ENCODE measurements at regions not wholly inside any gene's neighbourhood (a gene's known extent, or its start where the extent isn't known, plus 50 kb on each side); places are given as distances from the start of the nearest gene placed in this dataset.

GRCh38 chr20:52270001-52270606, 78.5 kb upstream of the ZFP64 start:
- no peak for TF ChIP-seq CTCF (IDR thresholded peaks at IDR 0.05; ENCODE audit: low read depth, low read length)
- no peak for DNase-seq (ENCODE audit: low read depth in 2 of 2)
- no peak overlapping the region for H3K4me3 ChIP-seq (replicated peaks in 1 of 2; ENCODE audit: low read depth in 2 of 2, low read length in 2 of 2)

GRCh38 chr20:52269321-52269720, 77.7 kb upstream of the ZFP64 start:
- H3K4me3 ChIP-seq (replicated peaks in 1 of 2; ENCODE audit: low read depth in 2 of 2, low read length in 2 of 2) = no peak overlapping the region
- no peak for DNase-seq (ENCODE audit: low read depth in 2 of 2)
- TF ChIP-seq CTCF (IDR thresholded peaks at IDR 0.05; ENCODE audit: low read depth, low read length) = no peak

- no peak overlapping the region for H3K4me3 ChIP-seq (replicated peaks in 1 of 2; ENCODE audit: low read depth in 2 of 2, low read length in 2 of 2)
- no peak for TF ChIP-seq CTCF (IDR thresholded peaks at IDR 0.05; ENCODE audit: low read depth, low read length)
- peak in 1 of 2 donors; percentile 17 for DNase-seq (ENCODE audit: low read depth in 2 of 2)
Observed at GRCh38 chr20:52268184-52268749, 76.7 kb upstream of the ZFP64 start.

GRCh38 chr20:52267418-52267817, 75.8 kb upstream of the ZFP64 start:
- H3K4me3 ChIP-seq (replicated peaks in 1 of 2; ENCODE audit: low read depth in 2 of 2, low read length in 2 of 2) = no peak overlapping the region

GRCh38 chr20:52263757-52264156, 72.2 kb upstream of the ZFP64 start:
- DNase-seq (ENCODE audit: low read depth in 2 of 2) = no peak
- no peak overlapping the region for H3K4me3 ChIP-seq (replicated peaks in 1 of 2; ENCODE audit: low read depth in 2 of 2, low read length in 2 of 2)
- TF ChIP-seq CTCF (IDR thresholded peaks at IDR 0.05; ENCODE audit: low read depth, low read length) = no peak

More at GRCh38 chr20:52267418-52267817, 75.8 kb upstream of the ZFP64 start:
- no peak for DNase-seq (ENCODE audit: low read depth in 2 of 2)
- no peak for TF ChIP-seq CTCF (IDR thresholded peaks at IDR 0.05; ENCODE audit: low read depth, low read length)

GRCh38 chr20:52261792-52262191, 70.2 kb upstream of the ZFP64 start:
- no peak overlapping the region for H3K4me3 ChIP-seq (replicated peaks in 1 of 2; ENCODE audit: low read depth in 2 of 2, low read length in 2 of 2)
- DNase-seq (ENCODE audit: low read depth in 2 of 2) = no peak
- TF ChIP-seq CTCF (IDR thresholded peaks at IDR 0.05; ENCODE audit: low read depth, low read length) = no peak

- DNase-seq (ENCODE audit: low read depth in 2 of 2) = no peak
- H3K4me3 ChIP-seq (replicated peaks in 1 of 2; ENCODE audit: low read depth in 2 of 2, low read length in 2 of 2) = no peak overlapping the region
- TF ChIP-seq CTCF (IDR thresholded peaks at IDR 0.05; ENCODE audit: low read depth, low read length) = no peak
Observed at GRCh38 chr20:52259295-52259694, 67.7 kb upstream of the ZFP64 start.
